Omental fat pad (tissue), 3 donors: ENCODE measurements at regions not wholly inside any gene's neighbourhood (a gene's known extent, or its start where the extent isn't known, plus 50 kb on each side); places are given as distances from the start of the nearest gene placed in this dataset.

Experiments
- ATAC-seq: fragments of 150-250 bp; one replicate; pipeline ENCODE4 v1.9.1; 2016; ENCODE audit warnings: mild to moderate bottlenecking, moderate library complexity; ENCODE audit not compliant: low FRiP score
- DNase-seq: peaks from one replicate; pipeline ENCODE4 v3.0.0-alpha.2; 2019; ENCODE audit warnings: low spot score
- CTCF ChIP-seq, 3 donors: fragments of 450-650 bp; IDR thresholded peaks; one replicate each; pipeline ENCODE4 v1.5.1; 2016 to 2017; ENCODE audit warnings: antibody characterized with exemption in 3 of 3, mild to moderate bottlenecking in 3 of 3, moderate library complexity in 2 of 3

- ATAC-seq, result no peak
- no peak for DNase-seq
- no peak for TF ChIP-seq CTCF (IDR thresholded peaks at IDR 0.05)
Observed at GRCh38 chr16:86151239-86151851, 252.4 kb downstream of the IRF8 start.

GRCh38 chr16:86156155-86156554, 257.2 kb downstream of the IRF8 start:
- no peak for ATAC-seq

GRCh38 chr16:86157616-86158247, 258.8 kb downstream of the IRF8 start:
- no peak for TF ChIP-seq CTCF (IDR thresholded peaks at IDR 0.05)
- DNase-seq (no peak), ATAC-seq (no peak)

More at GRCh38 chr16:86156155-86156554, 257.2 kb downstream of the IRF8 start:
- DNase-seq, result no peak
- TF ChIP-seq CTCF (IDR thresholded peaks at IDR 0.05), result no peak

GRCh38 chr16:86158688-86159360, 259.9 kb downstream of the IRF8 start:
- ATAC-seq, result no peak
- DNase-seq, result no peak
- TF ChIP-seq CTCF (IDR thresholded peaks at IDR 0.05), result no peak

GRCh38 chr16:86165479-86165878, 266.5 kb downstream of the IRF8 start:
- no peak for TF ChIP-seq CTCF (IDR thresholded peaks at IDR 0.05)
- DNase-seq (no peak), ATAC-seq (no peak)

- TF ChIP-seq CTCF (IDR thresholded peaks at IDR 0.05), result no peak
- DNase-seq (no peak), ATAC-seq (no peak)
Observed at GRCh38 chr16:86166414-86166813, 267.5 kb downstream of the IRF8 start.
